HG03575 (cell line): ENCODE measurements at regions not wholly inside any gene's neighbourhood (a gene's known extent, or its start where the extent isn't known, plus 50 kb on each side); places are given as distances from the start of the nearest gene placed in this dataset.

Experiments used
- ATAC-seq: cut with Tn5 transposase; IDR thresholded peaks from one replicate; pipeline ENCODE4 v1.9.1; 2021; ENCODE audit not compliant: unreplicated experiment, insufficient number of reproducible peaks, low FRiP score; ENCODE audit errors: extremely low read depth

DNA sequence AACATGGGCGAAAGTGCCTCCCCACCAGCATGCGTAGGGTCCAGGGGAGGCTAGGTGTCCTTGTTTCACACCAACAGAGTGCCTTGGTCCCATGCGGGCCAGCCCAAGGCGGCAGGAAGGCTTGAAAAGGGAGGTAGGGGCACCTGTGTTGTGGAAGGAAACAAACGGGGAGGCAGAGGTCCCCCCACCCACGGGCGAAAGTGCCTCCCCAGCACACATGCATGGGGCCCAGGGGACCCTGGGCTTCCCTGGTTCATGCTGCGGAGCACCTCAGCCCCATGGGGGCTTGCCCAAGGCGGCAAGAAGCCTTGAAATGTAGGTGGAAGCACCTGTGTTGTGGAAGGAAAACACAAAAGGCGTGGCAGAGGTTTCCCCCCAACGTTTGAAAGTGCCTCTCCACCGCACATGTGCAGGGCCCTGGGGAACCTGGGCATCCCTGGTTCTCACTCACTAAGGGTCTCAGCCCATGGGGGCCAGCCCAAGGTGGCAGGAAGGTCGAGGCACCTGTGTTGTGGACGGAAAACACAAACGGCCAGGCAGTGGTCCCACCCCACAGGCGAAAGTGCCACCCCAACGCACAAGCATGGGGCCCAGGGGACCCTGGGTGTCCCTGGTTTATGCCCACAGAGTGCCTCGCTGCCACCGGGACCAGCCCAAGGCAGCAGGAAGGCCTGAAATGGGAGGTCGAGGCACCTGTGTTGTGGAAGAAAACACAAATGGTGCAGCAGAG, 374.7 kb downstream of the ALG10 start:
- no peak for ATAC-seq

DNA sequence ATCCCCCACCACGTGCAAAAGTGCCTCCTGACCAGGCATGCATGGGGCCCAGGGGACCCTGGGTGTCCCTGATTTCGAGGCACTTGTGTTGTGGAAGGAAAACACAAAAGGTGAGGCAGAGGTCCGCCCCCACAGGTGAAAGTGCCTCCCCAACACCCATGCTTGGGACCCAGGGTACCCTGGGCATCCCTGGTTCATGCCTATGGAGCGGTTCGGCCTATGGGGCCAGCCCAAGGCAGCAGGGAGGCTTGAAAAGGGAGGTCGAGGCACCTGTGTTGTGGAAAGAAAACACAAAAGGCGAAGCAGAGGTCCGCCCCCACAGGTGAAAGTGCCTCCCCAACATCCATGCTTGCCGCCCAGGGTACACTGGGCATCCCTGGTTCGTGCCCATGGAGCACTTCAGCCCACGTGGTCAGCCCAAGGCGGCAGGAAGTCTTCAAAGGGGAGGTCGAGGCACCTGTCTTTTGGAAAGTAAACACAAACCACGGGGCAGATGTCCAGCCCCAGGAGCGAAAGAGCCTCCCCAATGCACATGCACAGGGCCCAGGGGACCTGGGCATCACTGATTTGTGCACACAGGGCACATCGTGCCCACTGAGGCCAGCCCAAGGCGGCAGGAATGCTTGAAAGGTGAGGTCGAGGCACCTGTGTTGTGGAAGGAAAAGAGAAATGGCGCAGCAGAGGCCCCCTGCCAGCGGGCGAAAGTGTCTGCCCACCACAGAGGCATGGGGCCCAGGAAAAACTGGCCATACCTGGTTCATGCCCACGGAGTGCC, 375.5 kb downstream of the ALG10 start:
- ATAC-seq = no peak

DNA sequence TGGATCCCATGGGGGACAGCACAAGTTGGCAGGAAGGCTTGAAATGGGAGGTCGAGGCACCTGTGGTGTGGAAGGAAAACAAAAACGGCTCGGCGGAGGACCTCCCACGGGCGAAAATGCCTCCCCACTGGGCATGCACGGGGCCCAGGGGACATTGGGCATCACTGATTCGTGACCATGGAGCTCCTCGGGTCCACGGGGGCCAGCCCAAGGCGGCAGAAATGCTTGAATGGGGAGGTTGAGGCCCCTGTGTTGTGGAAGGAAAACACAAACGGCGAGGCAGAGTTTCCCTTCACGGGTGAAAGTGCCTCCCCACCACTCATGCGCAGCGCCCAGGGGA, 376.0 kb downstream of the ALG10 start:
- no peak for ATAC-seq

DNA sequence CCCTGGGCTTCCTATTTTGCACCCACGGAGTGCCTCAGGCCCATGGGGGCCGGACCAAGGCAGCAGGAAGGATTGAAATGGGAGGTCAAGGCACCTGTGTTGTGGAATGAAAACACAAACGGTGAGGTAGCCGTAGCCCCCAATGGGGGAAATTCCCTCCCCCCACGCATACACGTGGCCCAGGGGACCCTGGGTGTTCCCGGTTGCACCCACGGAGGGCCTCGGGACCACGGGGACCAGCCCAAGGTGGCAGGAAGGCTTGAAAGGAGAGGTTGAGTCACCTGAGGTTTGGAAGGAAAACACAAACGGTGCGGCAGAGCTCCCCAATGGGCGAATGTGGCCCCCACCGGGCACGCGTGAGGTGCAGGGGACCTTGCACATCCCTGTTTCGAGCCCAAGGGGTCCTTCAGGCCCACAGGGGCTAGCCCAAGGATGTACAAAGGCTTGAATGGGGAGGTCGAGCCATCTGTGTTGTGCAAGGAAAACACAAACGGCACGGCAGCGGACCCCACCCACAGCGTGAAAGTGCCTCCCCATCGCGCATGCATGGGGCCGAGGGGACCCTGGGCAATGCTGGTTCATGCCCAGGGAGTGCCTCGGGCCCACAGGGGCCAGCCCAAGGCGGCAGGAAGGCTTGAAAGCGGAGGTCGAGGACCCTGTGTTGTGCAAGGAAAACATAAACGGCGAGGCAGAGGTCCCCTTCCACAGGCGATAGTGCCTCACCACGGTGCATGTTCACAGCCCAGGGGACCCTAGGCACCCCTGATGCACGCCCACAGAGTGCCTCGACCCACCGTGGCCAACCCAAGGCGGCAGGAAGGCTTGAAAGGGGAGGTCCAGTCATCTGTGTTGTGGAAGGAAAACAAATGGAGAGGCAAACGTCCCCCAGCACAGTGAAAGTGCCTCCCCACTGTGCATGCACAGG, 376.7 kb downstream of the ALG10 start:
- no peak for ATAC-seq

DNA sequence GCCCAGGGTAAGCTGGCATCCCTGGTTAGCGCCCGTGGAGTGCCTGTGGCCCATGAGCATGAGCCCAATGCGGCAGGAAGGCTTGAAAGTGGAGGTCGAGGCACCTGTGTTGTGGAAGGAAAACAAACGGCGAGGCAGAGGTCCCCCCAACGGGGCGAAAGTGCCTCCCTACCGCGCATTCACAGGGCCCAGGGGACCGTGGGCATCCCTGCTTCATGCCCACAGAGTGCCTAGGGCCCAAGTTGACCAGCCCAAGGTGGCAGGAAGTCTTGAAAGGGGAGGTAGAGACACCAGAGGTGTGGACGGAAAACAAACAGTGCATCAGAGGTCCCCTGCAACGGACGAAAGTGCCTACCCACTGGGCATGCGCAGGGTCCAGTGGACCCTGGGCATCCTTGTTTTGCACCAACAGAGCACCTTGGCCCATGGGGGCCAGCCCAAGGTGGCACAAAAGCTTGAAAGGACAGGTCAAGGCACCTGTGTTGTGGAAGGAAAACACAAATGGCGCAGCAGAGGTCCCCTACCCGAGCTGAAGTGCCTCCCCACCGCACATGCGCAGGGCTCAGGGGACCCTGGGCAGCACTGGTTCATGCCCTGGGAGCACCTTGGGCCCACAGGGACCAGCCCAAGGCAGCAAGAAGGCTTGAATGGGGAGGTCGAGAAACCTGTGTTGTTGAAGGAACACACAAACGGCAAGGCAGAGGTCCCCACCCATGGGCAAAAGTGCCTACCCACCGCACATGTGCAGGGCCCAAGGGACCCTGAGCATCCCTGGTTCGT, 377.5 kb downstream of the ALG10 start:
- no peak for ATAC-seq

DNA sequence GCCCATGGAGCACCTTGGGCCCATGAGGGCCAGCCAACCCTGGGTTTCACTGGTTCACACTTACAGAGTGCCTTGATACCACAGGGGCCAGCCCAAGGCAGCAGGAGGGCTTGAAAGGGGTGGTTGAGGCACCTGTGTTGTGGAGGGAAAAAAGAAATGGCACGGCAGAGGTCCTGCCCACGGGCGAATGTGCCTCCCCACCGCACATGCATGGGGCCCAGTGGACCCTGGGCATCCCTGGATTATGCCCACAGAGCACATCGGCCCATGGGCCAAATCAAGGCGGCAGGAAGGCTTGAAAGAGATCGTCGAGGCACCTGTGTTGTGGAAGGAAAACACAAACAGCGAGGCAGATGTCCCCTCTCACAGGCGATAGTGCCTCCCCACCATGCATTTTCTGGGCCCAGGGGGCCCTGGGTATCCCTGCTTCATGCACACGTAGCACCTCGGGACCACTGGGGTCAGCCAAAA, 378.1 kb downstream of the ALG10 start:
- no peak for ATAC-seq

DNA sequence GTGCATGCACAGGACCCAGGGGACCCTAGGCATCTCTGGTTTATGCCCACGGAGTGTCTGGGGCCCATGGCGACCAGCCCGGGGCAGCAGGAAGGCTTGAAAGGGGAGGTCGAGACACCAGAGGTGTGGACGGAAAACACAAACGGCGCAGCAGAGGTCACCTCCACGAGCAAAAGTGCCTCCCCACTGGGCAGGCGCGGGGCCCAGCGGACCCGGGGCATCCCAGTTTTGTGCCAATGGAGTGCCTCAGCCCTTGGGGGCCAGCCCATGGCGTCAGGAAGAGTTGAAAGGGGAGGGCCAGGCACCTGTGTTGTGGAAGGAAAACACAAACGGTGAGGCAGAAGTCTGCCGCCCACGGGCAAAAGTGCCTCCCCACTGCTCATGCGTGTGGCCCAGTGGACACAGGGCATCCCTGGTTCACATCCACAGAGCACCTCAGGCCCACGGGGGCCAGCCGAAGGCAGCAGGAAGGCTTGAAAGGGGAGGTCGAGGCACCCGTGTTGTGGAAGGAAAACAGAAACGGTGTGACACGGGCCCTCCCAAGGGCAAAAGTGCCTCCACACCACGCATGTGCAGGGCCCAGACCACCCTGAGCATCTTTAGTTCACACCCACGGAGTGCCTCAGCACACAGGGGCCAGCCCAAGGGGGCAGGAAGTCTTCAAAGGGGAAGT, 378.8 kb downstream of the ALG10 start:
- no peak for ATAC-seq

DNA sequence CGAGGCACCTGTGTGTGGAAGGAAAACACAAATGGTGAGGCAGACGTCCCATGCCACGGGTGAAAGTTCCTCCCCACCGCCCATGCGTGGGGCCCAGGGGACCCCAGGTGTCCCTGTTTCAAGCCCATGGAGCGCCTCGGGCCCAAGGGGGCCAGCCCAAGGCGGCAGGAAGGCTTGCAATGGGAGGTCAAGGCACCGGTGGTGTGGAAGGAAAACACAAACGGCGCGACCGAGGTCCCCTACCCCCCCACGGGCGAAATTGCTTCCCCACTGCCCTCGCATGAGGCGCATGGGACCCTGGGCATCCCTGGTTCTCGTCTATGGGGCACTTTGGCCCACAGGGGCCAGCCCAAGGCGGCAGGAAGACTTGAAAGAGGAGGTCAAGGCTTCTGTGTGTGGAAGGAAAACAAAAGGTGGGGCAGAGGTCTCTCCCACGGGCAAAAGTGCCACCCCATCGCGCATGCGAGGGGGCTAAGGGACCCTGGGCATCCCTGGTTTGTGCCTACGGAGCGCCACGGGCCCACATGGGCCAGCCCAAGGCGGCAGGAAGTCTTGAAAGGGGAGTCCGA, 379.4 kb downstream of the ALG10 start:
- no peak for ATAC-seq

DNA sequence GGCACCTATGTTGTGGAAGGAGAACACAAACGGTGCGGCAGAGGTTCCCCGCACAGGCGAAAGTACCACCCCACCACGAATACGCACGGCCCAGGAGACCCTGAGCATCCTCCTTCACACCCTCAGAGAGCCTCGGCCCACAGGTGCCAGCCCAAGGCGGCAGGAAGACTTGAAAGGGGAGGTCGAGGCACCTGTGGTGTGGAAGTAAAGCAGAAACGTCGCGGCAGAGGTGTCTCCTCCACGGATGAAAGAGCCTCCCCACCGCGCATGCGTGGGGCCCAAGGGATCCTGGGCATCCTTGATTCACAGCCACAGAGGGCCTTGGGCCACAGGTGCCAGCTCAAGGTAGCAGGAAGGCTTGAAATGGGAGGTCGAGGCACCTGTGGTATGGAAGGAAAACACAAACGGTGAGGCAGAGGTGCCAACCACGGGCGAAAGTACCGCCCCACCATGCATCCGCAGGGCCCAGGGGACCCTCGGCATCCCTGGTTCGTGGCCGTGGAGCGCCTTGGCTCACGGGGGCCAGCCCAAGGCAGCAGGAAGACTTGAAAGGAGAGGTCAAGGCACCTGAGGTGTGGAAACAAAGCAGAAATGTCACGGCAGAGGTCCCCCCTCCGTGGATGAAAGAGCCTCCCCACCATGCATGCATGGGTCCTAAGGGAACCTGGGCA, 380.1 kb downstream of the ALG10 start:
- no peak for ATAC-seq

DNA sequence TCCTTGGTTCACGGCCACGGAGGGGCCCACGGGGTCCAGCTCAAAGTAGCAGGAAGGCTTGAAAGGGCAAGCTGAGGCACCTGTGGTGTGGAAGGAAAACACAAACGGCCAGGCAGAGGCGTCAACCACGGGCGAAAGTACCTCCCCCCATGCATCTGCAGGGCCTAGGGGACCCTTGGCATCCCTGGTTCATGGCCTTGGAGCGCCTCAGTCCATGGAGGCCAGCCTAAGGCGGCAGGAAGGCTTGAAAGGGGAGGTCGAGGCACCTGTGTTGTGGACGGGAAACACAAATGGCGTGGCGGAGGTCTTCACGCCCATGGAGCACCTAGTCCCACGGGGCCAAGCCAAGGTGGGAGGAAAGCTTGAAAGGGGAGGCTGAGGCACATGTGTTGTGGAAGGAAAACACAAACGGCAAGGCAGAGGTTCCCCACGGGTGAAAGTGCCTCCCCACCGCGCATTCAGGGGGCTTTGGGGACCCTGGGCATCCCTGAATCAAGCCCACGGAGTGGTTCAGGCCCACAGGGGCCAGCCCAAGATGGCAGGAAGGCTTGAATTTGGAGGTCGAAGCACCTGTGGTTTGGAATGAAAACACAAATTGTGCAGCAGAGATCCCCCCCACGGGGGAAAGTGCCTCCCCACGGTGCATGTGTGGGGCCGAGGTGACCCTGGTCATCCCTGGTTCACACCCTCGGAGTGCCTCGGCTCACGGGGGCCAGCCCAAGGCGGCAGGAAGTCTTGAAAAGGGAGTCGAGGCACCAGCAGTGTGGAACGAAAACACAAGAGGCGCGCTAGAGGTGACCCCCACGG, 380.8 kb downstream of the ALG10 start:
- no peak for ATAC-seq

DNA sequence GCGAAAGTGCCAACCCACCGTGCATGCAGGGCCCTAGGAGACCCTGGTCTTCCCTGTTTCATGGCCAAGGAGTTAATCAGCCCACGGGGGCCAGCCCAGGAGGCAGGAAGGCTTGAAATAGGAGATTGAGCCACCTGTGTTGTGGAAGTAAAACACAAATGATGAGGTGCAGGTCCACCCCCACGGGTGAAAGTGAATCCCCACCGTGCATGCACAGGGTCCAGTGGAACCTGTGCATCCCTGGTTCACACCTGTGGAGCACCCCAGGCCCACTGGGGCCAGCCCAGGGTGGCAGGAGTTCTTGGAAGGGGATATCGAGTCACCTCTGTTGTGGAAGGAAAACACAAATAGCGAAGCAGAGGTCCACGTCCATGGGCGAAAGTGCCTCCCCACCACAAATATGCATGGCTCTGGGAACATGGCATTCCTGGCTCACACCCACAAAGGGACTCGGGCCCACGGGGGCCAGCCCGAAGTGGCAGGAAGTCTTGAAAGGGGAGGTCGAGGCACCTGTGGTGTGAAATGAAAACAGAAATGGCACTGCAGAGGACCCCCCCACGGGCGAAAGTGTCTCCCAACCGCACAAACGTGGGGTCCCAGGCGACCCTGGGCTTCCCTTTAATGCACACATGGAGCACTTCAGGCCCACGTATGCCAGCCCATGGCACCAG, 381.5 kb downstream of the ALG10 start:
- ATAC-seq = no peak

DNA sequence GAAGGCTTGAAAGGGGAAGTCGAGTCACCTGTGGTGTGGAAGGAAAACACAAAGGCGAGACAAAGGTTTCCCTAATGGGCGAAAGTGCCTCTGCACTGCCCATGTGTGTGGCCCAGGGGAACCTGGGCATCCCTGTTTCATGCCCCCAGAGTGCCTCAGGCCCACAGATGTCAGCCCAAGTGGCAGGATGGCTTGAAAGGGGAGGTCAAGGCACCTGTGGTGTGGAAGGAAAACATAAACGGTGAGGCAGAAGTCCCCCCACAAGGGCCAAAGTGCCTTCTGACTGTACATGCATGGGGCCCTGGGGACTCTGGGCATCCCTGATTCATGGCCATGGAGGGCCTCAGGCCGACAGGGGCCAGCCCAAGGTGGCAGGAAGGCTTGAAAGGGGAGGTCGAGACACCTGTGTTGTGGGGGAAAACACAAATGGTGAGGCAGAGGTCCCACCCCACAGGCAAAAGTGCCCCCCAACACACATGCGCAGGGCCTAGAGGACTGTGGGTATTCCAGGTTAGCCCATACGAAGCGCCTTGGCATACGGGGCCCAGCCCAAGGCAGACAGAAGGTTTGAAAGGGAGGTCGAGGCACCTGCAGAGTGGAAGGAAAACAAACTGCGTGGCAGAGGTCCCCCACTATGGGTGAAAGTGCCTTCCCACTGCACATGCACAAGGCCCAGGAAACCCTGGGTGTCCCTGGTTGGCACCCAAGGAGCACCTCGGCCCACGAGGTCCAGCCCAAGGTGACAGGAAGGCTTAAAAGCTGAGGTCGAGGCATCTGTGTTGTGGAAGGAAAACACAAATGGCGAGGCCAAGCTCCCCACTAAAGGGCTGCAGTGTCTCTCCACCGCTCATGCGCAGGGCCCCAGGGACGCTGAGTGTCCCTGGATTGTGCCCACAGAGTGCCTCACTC, 382.3 kb downstream of the ALG10 start:
- ATAC-seq = no peak

DNA sequence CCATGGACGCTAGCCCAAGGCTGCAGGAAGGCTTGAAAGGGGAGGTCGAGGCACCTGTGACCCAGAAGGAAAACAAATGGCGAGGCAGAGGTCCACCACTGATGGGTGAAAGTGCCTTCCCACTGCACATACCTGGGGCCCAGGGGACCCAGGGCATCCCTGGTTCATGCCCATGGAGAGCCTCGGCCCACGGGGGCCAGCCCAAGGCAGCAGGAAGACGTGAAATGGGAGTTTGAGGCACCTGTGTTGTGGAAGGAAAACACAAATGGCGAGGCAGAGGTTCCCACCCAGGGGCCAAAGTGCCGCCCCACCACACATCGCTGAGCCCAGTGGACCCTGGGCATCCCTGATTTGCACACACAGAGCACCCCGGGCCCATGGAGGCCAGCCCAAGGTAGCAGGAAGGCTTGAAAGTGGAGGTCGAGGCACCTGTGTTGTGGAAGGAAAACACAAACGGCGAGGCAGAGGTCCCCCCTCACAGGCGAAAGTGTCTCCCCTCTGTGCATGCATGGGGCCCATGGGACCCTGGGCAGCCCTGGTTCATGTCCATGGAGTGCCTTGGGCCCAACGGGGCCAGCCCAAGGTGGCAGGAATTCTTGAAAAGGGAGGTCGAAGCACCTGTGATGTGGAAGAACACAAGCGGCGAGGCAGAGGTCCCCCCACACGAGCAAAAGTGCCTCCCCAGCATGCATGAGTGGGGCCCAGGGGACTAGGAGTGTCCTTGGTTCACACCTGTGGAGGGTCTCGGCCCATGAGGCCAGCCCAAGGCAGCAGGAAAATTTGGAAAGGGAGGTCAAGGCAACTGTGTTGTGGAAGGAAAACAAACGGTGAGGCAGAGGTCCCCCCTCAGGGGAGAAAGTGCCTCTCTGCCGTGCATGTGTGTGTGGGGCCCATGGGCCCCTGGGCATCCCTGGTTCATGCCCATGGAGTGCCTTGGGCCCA, 383.3 kb downstream of the ALG10 start:
- no peak for ATAC-seq

DNA sequence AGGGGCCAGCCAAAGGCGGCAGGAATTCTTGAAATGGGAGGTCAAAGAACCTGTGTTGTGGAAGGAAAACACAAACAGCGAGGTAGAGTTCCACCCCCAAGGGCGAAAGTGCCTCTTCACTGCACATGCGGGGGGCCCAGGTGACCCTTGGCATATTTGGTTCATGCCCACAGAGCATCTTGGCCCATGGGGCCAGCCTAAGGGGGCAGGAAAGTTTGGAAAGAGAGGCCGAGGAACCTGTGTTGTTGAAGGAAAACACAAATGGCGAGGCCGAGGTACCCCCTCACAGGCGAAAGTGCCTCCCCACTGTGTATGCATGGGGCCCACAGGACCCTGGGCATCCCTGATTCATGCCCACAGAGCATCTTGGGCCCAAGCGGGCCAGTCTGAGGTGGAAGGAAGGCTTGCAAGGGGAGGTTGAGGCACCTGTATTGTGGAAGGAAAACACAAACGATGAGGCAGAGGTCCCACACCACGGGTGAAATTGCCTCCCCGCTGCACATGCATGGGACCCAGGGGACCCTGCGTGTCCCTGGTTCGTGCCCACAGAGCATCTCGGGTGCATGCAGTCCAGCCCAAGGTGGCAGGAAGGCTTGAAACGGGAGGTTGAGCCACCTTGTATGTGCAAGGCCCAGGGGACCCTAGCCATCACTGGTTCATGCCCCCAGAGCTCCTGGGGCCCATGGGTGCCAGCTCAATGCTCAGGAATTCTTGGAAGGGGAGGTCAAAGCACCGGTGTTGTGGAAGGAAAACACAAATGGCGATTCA, 384.1 kb downstream of the ALG10 start:
- ATAC-seq = no peak
